ENCODE measurements at regions not wholly inside any gene's neighbourhood (a gene's known extent, or its start where the extent isn't known, plus 50 kb on each side); places are given as distances from the start of the nearest gene placed in this dataset.

DNA sequence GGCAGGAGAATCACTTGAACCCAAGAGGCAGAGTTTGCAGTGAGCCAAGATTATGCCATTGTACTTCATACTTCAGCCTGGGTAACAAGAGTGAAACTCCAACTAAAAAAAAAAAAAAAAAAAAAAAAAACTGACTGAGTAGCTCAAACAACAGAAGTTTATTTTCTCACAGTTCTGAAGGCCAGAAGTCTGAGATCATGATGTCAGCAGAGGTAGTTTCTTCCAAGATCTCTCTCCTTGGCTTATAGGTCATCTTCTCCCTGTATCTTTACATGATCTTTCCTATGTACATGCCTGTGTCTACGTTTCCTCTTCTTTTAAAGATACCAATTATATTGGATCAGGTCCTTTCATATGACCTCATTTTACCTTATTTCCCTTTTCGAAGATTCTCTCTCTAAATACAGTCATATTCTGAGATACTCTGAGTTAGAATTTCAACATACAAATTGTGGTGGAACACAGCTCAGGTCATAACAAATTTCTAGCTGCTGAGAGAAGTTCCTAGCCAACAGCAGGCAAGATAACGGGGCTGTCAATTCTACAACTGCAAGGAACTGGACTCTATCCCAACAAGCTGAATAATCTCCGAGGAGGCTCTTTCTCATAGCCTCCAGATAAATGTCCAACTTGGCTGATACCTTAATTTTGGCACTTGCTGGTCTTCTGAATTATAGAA, 187.7 kb upstream of the ADAMTS5 start:
- no peak for DNase-seq (ENCODE audit: extremely low read depth, insufficient read length)
- TF ChIP-seq, protein P1, sequence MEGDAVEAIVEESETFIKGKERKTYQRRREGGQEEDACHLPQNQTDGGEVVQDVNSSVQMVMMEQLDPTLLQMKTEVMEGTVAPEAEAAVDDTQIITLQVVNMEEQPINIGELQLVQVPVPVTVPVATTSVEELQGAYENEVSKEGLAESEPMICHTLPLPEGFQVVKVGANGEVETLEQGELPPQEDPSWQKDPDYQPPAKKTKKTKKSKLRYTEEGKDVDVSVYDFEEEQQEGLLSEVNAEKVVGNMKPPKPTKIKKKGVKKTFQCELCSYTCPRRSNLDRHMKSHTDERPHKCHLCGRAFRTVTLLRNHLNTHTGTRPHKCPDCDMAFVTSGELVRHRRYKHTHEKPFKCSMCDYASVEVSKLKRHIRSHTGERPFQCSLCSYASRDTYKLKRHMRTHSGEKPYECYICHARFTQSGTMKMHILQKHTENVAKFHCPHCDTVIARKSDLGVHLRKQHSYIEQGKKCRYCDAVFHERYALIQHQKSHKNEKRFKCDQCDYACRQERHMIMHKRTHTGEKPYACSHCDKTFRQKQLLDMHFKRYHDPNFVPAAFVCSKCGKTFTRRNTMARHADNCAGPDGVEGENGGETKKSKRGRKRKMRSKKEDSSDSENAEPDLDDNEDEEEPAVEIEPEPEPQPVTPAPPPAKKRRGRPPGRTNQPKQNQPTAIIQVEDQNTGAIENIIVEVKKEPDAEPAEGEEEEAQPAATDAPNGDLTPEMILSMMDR (IDR thresholded peaks at IDR 0.05; ENCODE audit: insufficient read depth, low read length, poor library complexity, severe bottlenecking), result no peak
- Histone ChIP-seq H3K4me3 (replicated peaks; ENCODE audit: low read depth, low read length) (no peak overlapping the region), H3K27me3 (replicated peaks; ENCODE audit: control insufficient read depth, insufficient read depth, low read length) (no peaks in the 10 kb centered on the region), H3K36me3 (ENCODE audit: control insufficient read depth, insufficient read depth, low read length) (no peaks in the 10 kb centered on the region)

DNA sequence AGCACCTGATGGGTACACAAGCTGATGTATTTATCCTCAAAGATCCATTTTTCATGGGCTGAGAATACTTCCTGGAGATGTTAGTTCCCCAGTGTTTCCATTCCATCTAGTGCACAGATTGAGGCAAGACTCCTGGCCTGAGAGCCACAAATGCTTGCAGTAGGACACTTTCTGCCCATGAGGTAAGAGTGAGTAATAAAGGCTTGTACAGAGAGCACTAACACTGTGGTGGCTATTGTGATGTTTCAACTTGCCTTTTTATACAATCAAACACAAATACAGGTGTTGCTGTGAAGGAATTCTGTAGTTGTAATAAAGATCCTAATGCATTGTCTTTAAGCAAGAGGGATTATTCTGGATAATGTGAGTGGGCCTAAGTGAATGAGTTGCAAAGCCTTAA, 186.1 kb upstream of the ADAMTS5 start:
- no peak for DNase-seq (ENCODE audit: extremely low read depth, insufficient read length)
- TF ChIP-seq, protein P1 (IDR thresholded peaks at IDR 0.05; ENCODE audit: insufficient read depth, low read length, poor library complexity, severe bottlenecking), result no peak
- no peaks in the 10 kb centered on the region for H3K27me3 ChIP-seq (replicated peaks; ENCODE audit: control insufficient read depth, insufficient read depth, low read length)

DNA sequence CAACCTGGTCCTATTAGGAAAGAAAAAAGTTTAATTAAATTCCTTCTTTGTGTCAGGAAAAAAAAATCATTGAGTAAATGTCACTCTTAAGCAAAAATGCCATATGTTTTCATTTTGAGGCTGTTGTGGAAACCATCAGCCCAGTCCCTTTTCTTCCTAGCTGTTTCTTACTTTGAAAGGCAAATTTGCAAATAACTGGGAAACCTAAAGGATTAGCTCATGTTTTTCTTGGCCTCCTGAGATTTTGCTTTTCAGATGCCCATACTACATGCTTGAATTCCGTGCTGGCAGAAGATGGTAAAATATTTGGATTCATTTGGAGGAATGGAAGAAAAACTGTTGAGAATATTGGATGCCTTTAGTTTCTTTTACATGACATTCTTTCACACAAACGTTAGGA, 182.1 kb upstream of the ADAMTS5 start:
- no peak for DNase-seq (ENCODE audit: extremely low read depth, insufficient read length)
- no peaks in the 10 kb centered on the region for H3K27me3 ChIP-seq (replicated peaks; ENCODE audit: control insufficient read depth, insufficient read depth, low read length)
- no peak overlapping the region for H3K4me3 ChIP-seq (replicated peaks; ENCODE audit: low read depth, low read length)
- TF ChIP-seq, protein P1 (IDR thresholded peaks at IDR 0.05; ENCODE audit: insufficient read depth, low read length, poor library complexity, severe bottlenecking), result no peak
- H3K36me3 ChIP-seq (ENCODE audit: control insufficient read depth, insufficient read depth, low read length), result no peaks in the 10 kb centered on the region

More for the DNA sequence above, 186.1 kb upstream of the ADAMTS5 start:
- Histone ChIP-seq H3K36me3 (ENCODE audit: control insufficient read depth, insufficient read depth, low read length) (no peaks in the 10 kb centered on the region), H3K4me3 (replicated peaks; ENCODE audit: low read depth, low read length) (no peak overlapping the region)

DNA sequence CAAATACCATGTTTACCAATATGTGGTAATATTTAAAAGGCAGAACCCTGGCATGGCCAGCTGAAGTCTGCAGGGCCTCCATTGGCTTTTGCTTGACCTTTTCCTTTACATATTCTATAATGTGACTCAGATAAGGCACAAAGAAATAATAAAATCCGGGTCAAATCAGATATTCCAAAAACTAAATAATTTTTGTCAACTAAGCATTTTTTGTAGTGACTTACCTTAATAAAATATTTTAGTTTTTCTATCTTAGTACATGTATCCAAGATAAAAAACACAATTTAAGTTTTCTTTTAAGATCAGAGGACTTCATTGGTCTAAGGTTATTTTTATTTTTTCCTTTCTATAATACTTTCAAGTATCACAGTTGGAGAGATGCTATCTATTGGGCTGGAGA, 179.4 kb upstream of the ADAMTS5 start:
- no peaks in the 10 kb centered on the region for H3K27me3 ChIP-seq (replicated peaks; ENCODE audit: control insufficient read depth, insufficient read depth, low read length)
- no peaks in the 10 kb centered on the region for H3K36me3 ChIP-seq (ENCODE audit: control insufficient read depth, insufficient read depth, low read length)
- H3K4me3 ChIP-seq (replicated peaks; ENCODE audit: low read depth, low read length), result no peak overlapping the region
- TF ChIP-seq, protein P1 (IDR thresholded peaks at IDR 0.05; ENCODE audit: insufficient read depth, low read length, poor library complexity, severe bottlenecking), result no peak
- DNase-seq (ENCODE audit: extremely low read depth, insufficient read length), result no peak

DNA sequence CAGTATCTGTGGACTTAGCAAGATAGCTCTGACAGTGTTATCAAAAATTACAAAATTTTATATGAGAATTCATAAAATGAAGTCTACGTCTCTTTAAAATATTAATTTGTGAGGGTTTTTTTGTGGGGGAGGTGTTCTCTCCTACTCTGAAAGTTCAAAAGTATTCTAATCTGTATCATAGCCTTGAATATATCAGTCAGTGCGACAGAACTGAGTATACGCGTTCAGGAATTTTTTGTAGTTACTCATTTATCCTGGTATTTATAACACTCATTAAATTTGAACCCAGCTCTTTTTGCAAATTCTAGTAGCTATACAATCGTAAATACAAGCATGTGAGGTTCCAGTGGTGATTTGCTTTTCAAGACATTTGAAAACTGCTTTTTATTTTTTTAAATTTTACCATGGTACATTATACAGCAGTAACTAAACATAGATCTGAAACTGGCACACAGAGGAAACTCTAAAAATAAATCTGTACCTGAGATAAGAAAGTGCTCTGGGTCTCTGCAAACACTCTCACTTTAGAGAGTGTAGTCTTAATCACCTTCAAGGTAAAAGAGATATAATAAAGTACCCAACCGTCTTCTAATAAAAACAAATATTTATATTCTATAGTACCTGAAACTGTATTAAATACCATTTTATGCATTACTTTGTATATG, 178.4 kb upstream of the ADAMTS5 start:
- TF ChIP-seq, protein P1 (IDR thresholded peaks at IDR 0.05; ENCODE audit: insufficient read depth, low read length, poor library complexity, severe bottlenecking), result no peak
- no peaks in the 10 kb centered on the region for H3K36me3 ChIP-seq (ENCODE audit: control insufficient read depth, insufficient read depth, low read length)
- H3K4me3 ChIP-seq (replicated peaks; ENCODE audit: low read depth, low read length), result no peak overlapping the region
- DNase-seq (ENCODE audit: extremely low read depth, insufficient read length), result no peak
- no peaks in the 10 kb centered on the region for H3K27me3 ChIP-seq (replicated peaks; ENCODE audit: control insufficient read depth, insufficient read depth, low read length)
